AG04449 (cell line): ENCODE measurements at regions not wholly inside any gene's neighbourhood (a gene's known extent, or its start where the extent isn't known, plus 50 kb on each side); places are given as distances from the start of the nearest gene placed in this dataset.
"Not testable (repeated sequence)": the region's sequence is repeated elsewhere in the genome, so short reads cannot be mapped to it uniquely, and the experiment has no call there.

ENCODE experiments used
- CTCF ChIA-PET: fragments of 350-600 bp; formaldehyde crosslinking; extraction: SDS; loops from one replicate; lab custom pipeline; 2021; ENCODE audit warnings: antibody characterized with exemption; lab: Yijun Ruan, JAX
- POLR2A ChIA-PET: fragments of 400-600, 350-600 bp; formaldehyde crosslinking; extraction: SDS; loops from one replicate; lab custom pipeline; 2020; ENCODE audit warnings: antibody characterized with exemption, inconsistent platforms; lab: Yijun Ruan, JAX
- DNase-seq: peaks from one replicate; pipeline ENCODE4 v3.0.0-alpha.2; 2010; ENCODE audit warnings: low read depth, low spot score
- H3K4me3 ChIP-seq: 2 replicates; pipeline ENCODE4 v1.5.1; 2011; ENCODE audit warnings: low read depth, mild to moderate bottlenecking, control low read depth, low read length
- CTCF ChIP-seq: IDR thresholded peaks from one replicate; pipeline ENCODE4 v1.5.1; 2011; ENCODE audit warnings: mild to moderate bottlenecking, moderate library complexity, low read length, control low read depth, inconsistent platforms; ENCODE audit not compliant: insufficient read depth; ENCODE audit errors: missing control alignments

GRCh38 chr12:42730291-42730690 lies 140.7 kb upstream of the PRICKLE1 start:
- ChIA-PET CTCF (interaction anchor here (0.6 kb wide), 1 partner anchor 161 kb away, joined by 3 read pairs; no protein-coding TSS in a partner anchor), POLR2A (no interaction called here)
- H3K4me3 ChIP-seq: no peak overlapping the region
- TF ChIP-seq CTCF: no peak
- DNase-seq: no peak

- no peak overlapping the region for H3K4me3 ChIP-seq
- no peak for DNase-seq
- POLR2A ChIA-PET: no interaction called here
- CTCF ChIA-PET: no interaction called here
- TF ChIP-seq CTCF: no peak
These were observed 140.0 kb upstream of the PRICKLE1 start for GRCh38 chr12:42729535-42729900.

GRCh38 chr12:42728770-42729534 lies 139.4 kb upstream of the PRICKLE1 start:
- H3K4me3 ChIP-seq: no peak overlapping the region
- TF ChIP-seq CTCF: no peak
- POLR2A ChIA-PET: no interaction called here
- CTCF ChIA-PET: no interaction called here
- no peak for DNase-seq

GRCh38 chr12:42728287-42728686 lies 138.7 kb upstream of the PRICKLE1 start:
- TF ChIP-seq CTCF: no peak
- ChIA-PET CTCF (no interaction called here), POLR2A (no interaction called here)
- H3K4me3 ChIP-seq: no peak overlapping the region
- no peak for DNase-seq

- ChIA-PET CTCF (no interaction called here), POLR2A (no interaction called here)
- no peak for TF ChIP-seq CTCF
- H3K4me3 ChIP-seq: no peak overlapping the region
- DNase-seq: peak; percentile 38
These were observed 136.3 kb upstream of the PRICKLE1 start for GRCh38 chr12:42725809-42726208.

GRCh38 chr12:42716491-42716891 lies 126.9 kb upstream of the PRICKLE1 start:
- DNase-seq: no peak
- no peak for TF ChIP-seq CTCF
- POLR2A ChIA-PET: no interaction called here
- CTCF ChIA-PET: no interaction called here
- no peak overlapping the region for H3K4me3 ChIP-seq

- DNase-seq, POLR2A ChIA-PET, H3K4me3 ChIP-seq: not testable (repeated sequence)
- CTCF ChIA-PET: interaction anchor here (1.0 kb wide), 1 partner anchor 9 kb away, joined by 4 read pairs; no protein-coding TSS in a partner anchor
These were observed 124.0 kb upstream of the PRICKLE1 start for GRCh38 chr12:42713566-42713965.

- DNase-seq, CTCF ChIA-PET, H3K4me3 ChIP-seq, POLR2A ChIA-PET: not testable (repeated sequence)
These were observed 118.8 kb upstream of the PRICKLE1 start for GRCh38 chr12:42708374-42708773.
